Gastrocnemius medialis (tissue), 4 donors: ENCODE measurements at regions not wholly inside any gene's neighbourhood (a gene's known extent, or its start where the extent isn't known, plus 50 kb on each side); places are given as distances from the start of the nearest gene placed in this dataset.

Experiments used
- CTCF ChIP-seq, 5 experiments: fragments of 450-650 bp in 3 of 5; fragments of 200-600 bp in 2 of 5; sonication (generic) in 2 of 5; IDR thresholded peaks in 4 of 5; conservative IDR thresholded peaks in 1 of 5; 1 replicate in 4 of 5; 2 replicates in 1 of 5; pipeline ENCODE4 v1.5.1; 2016 to 2019; ENCODE audit warnings: antibody characterized with exemption in 5 of 5, mild to moderate bottlenecking in 3 of 5, moderate library complexity in 3 of 5
- POLR2A ChIP-seq, 2 donors: fragments of 450-650 bp; IDR thresholded peaks; one replicate each; pipeline ENCODE4 v1.6.1; 2017; ENCODE audit warnings: antibody characterized with exemption in 2 of 2, mild to moderate bottlenecking in 2 of 2, moderate library complexity in 2 of 2

GRCh38 chr13:67296511-67296910, 66.4 kb upstream of the PCDH9 start:
- TF ChIP-seq CTCF (IDR thresholded peaks at IDR 0.05 in 4 of 5, conservative IDR thresholded peaks at IDR 0.05 in 1 of 5) (no peak), POLR2A (IDR thresholded peaks at IDR 0.05) (no peak)
